CD1c-positive myeloid dendritic cell (primary cell): ENCODE measurements at regions not wholly inside any gene's neighbourhood (a gene's known extent, or its start where the extent isn't known, plus 50 kb on each side); places are given as distances from the start of the nearest gene placed in this dataset.
"Not testable (repeated sequence)": the region's sequence is repeated elsewhere in the genome, so short reads cannot be mapped to it uniquely, and the experiment has no call there.

Source experiments
- DNase-seq: peaks from one replicate; pipeline ENCODE4 v3.0.0-alpha.2; 2016; ENCODE audit errors: extremely low spot score

- DNase-seq = no peak
Measured at GRCh38 chr15:95733931-95734330, 596.6 kb upstream of the NR2F2 start.

GRCh38 chr15:95734422-95735316 lies 595.8 kb upstream of the NR2F2 start:
- no peak for DNase-seq

- no peak for DNase-seq
Measured at GRCh38 chr15:95737060-95737459, 593.4 kb upstream of the NR2F2 start.

- DNase-seq = no peak
Measured at GRCh38 chr15:95739131-95739530, 591.4 kb upstream of the NR2F2 start.

- no peak for DNase-seq
Measured at GRCh38 chr15:95741830-95742229, 588.7 kb upstream of the NR2F2 start.

- DNase-seq = no peak
Measured at GRCh38 chr15:95742256-95742655, 588.2 kb upstream of the NR2F2 start.

GRCh38 chr15:95742836-95743235 lies 587.7 kb upstream of the NR2F2 start:
- DNase-seq = no peak

- DNase-seq = no peak
Measured at GRCh38 chr15:95757171-95757570, 573.3 kb upstream of the NR2F2 start.

- DNase-seq = no peak
Measured at GRCh38 chr15:95758451-95758850, 572.0 kb upstream of the NR2F2 start.

GRCh38 chr15:95758851-95759250 lies 571.6 kb upstream of the NR2F2 start:
- no peak for DNase-seq

- no peak for DNase-seq
Measured at GRCh38 chr15:95760508-95760907, 570.0 kb upstream of the NR2F2 start.

GRCh38 chr15:95761501-95762165 lies 568.9 kb upstream of the NR2F2 start:
- no peak for DNase-seq

- DNase-seq = no peak
Measured at GRCh38 chr15:95763426-95763825, 567.1 kb upstream of the NR2F2 start.

- DNase-seq = no peak
Measured at GRCh38 chr15:95765161-95765560, 565.3 kb upstream of the NR2F2 start.

GRCh38 chr15:95770196-95770595 lies 560.3 kb upstream of the NR2F2 start:
- DNase-seq = no peak

GRCh38 chr15:95772982-95773381 lies 557.5 kb upstream of the NR2F2 start:
- DNase-seq = no peak

GRCh38 chr15:95784508-95784907 lies 546.0 kb upstream of the NR2F2 start:
- no peak for DNase-seq

- DNase-seq = not testable (repeated sequence)
Measured at GRCh38 chr15:95785276-95785675, 545.2 kb upstream of the NR2F2 start.

GRCh38 chr15:95793231-95793630 lies 537.3 kb upstream of the NR2F2 start:
- DNase-seq = no peak

- no peak for DNase-seq
Measured at GRCh38 chr15:95795386-95795785, 535.1 kb upstream of the NR2F2 start.

- DNase-seq = no peak
Measured at GRCh38 chr15:95799286-95800200, 531.0 kb upstream of the NR2F2 start.

GRCh38 chr15:95804484-95804883 lies 526.0 kb upstream of the NR2F2 start:
- no peak for DNase-seq
